ENCODE measurements at regions not wholly inside any gene's neighbourhood (a gene's known extent, or its start where the extent isn't known, plus 50 kb on each side); places are given as distances from the start of the nearest gene placed in this dataset.

GRCh38 chr15:87713475-87713879 lies 543.1 kb downstream of the NTRK3 start:
- TF ChIP-seq CTCF (conservative IDR thresholded peaks at IDR 0.05; ENCODE audit: low read depth, low read length) (no peak), EZH2 (IDR thresholded peaks at IDR 0.05; ENCODE audit: borderline replicate concordance, low read depth, low read length, poor library complexity, severe bottlenecking) (no peak)

Data from A673 (cell line).